ENCODE measurements at regions not wholly inside any gene's neighbourhood (a gene's known extent, or its start where the extent isn't known, plus 50 kb on each side); places are given as distances from the start of the nearest gene placed in this dataset.

GRCh38 chr13:64078480-64078936, 2662.9 kb upstream of the PCDH20 start:
- no peak for DNase-seq
- TF ChIP-seq, protein P1, sequence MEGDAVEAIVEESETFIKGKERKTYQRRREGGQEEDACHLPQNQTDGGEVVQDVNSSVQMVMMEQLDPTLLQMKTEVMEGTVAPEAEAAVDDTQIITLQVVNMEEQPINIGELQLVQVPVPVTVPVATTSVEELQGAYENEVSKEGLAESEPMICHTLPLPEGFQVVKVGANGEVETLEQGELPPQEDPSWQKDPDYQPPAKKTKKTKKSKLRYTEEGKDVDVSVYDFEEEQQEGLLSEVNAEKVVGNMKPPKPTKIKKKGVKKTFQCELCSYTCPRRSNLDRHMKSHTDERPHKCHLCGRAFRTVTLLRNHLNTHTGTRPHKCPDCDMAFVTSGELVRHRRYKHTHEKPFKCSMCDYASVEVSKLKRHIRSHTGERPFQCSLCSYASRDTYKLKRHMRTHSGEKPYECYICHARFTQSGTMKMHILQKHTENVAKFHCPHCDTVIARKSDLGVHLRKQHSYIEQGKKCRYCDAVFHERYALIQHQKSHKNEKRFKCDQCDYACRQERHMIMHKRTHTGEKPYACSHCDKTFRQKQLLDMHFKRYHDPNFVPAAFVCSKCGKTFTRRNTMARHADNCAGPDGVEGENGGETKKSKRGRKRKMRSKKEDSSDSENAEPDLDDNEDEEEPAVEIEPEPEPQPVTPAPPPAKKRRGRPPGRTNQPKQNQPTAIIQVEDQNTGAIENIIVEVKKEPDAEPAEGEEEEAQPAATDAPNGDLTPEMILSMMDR (conservative IDR thresholded peaks at IDR 0.05) = no peak
- no CpG with 5 or more reads among the region's 22 CpGs for WGBS (ENCODE audit: extremely low coverage, insufficient read length, low lambda C conversion rate)

More at GRCh38 chr13:64078480-64078936, 2662.9 kb upstream of the PCDH20 start:
- Mint-ChIP-seq H3K4me3 (no peak overlapping the region), H3K9me3 (peaks cover 4% of the 10 kb centered on the region in 2 experiments; a peak in 3 of 5 replicates), H3K36me3 (ENCODE audit: insufficient read depth in 1 of 3, low read depth in 3 of 3) (peaks cover 0 to 12% (median 0%) of the 10 kb centered on the region in 3 experiments; a peak in 3 of 7 replicates), H3K27me3 (ENCODE audit: low read depth) (no peaks in the 10 kb centered on the region), H3K4me1 (no peaks in the 10 kb centered on the region), H3K27ac (no peak overlapping the region)
- no peak overlapping the region for H3K4ac ChIP-seq (ENCODE audit: low read depth, low read length)
- H3K56ac ChIP-seq (ENCODE audit: insufficient read length, low read depth, low read length) = no peak overlapping the region
- H2BK15ac ChIP-seq (ENCODE audit: low read depth, low read length) = no peak overlapping the region
- H4K91ac ChIP-seq (ENCODE audit: insufficient read length, low read depth, low read length) = no peak overlapping the region
- H3K14ac ChIP-seq (ENCODE audit: insufficient read depth, low read length) = no peak overlapping the region
- H3K27ac ChIP-seq (ENCODE audit: insufficient read length, low read depth, low read length) = no peak overlapping the region
- no peak overlapping the region for H2BK12ac ChIP-seq (ENCODE audit: insufficient read length, low read depth, low read length)
- H3K9ac ChIP-seq (ENCODE audit: extremely low read depth, insufficient read length, low read length) = no peak overlapping the region
- H2BK120ac ChIP-seq (ENCODE audit: low read depth, low read length, poor library complexity, severe bottlenecking) = no peak overlapping the region
- H3K9me3 ChIP-seq (ENCODE audit: control insufficient read depth, low read depth, low read length) = no peaks in the 10 kb centered on the region
- no peak overlapping the region for H4K5ac ChIP-seq (ENCODE audit: insufficient read length, low read depth, low read length)
- H3K79me1 ChIP-seq (ENCODE audit: insufficient read depth, low read depth, low read length, poor library complexity, severe bottlenecking) = no peaks in the 10 kb centered on the region
- no peak overlapping the region for H3K18ac ChIP-seq (ENCODE audit: insufficient read length, low read depth, low read length)
- H3K79me2 ChIP-seq (ENCODE audit: insufficient read depth, low read length) = no peaks in the 10 kb centered on the region
- no peaks in the 10 kb centered on the region for H3K23me2 ChIP-seq (ENCODE audit: insufficient read length, low read depth, low read length, poor library complexity, severe bottlenecking)
- H2AK5ac ChIP-seq (ENCODE audit: insufficient read length, low read length) = no peak overlapping the region
- H4K20me1 ChIP-seq (ENCODE audit: control insufficient read depth, insufficient read depth, insufficient read length) = no peaks in the 10 kb centered on the region
- no peak overlapping the region for H3T11ph ChIP-seq (ENCODE audit: low read length)
- H2BK20ac ChIP-seq (ENCODE audit: low read depth, low read length, poor library complexity, severe bottlenecking) = no peak overlapping the region
- no peak overlapping the region for H2BK5ac ChIP-seq (ENCODE audit: insufficient read length, low read length)
- H3K4me1 ChIP-seq (ENCODE audit: insufficient read depth, low read length) = no peaks in the 10 kb centered on the region
- no peaks in the 10 kb centered on the region for H3K27me3 ChIP-seq (ENCODE audit: insufficient read depth, low read length)
- H2AFZ ChIP-seq (ENCODE audit: low read length) = no peak overlapping the region
- H4K8ac ChIP-seq (replicated peaks; ENCODE audit: insufficient read length, low read depth, low read length) = no peak overlapping the region
- no peak overlapping the region for H3K4me2 ChIP-seq (ENCODE audit: insufficient read depth, insufficient read length, low read length)
- H3K23ac ChIP-seq (ENCODE audit: insufficient read length, low read depth, low read length) = no peak overlapping the region
